Left colon (tissue), 2 donors: ENCODE measurements at regions not wholly inside any gene's neighbourhood (a gene's known extent, or its start where the extent isn't known, plus 50 kb on each side); places are given as distances from the start of the nearest gene placed in this dataset.

ENCODE experiments used
- ATAC-seq: fragments of 200-7000 bp; cut with Tn5 transposase; one replicate; pipeline ENCODE4 v1.9.1; 2020; ENCODE audit warnings: mild to moderate bottlenecking, moderate library complexity
- DNase-seq, 2 donors: peaks; one replicate each; pipeline ENCODE4 v3.0.0-alpha.2; 2020
- intact Hi-C, 2 donors: fragments of 100-400 bp; cut with DNase I in 1 of 2; cut with micrococcal nuclease in 1 of 2; formaldehyde crosslinking; loops; one replicate each; pipeline versions ENCODE4 v1.11.2 to v1.14.0; 2022; cut with DNase I, micrococcal nuclease
- donor health status: DM: no; HTN: no; CAD: no.
- donor health status: DM: yes; HTN: yes; CAD: no.

GRCh38 chr10:107901076-107901475 lies 736.6 kb upstream of the SORCS1 start:
- DNase-seq (no peak), ATAC-seq (no peak)
- intact Hi-C loops, result no loop called here

GRCh38 chr10:107900131-107900530 lies 735.6 kb upstream of the SORCS1 start:
- DNase-seq (no peak), ATAC-seq (no peak)
- intact Hi-C loops, result no loop called here

GRCh38 chr10:107899502-107900062 lies 735.1 kb upstream of the SORCS1 start:
- ATAC-seq (no peak), DNase-seq (no peak)
- intact Hi-C loops, result no loop called here

- ATAC-seq (no peak), DNase-seq (no peak)
- intact Hi-C loops, result no loop called here
Measured at GRCh38 chr10:107899075-107899474, 734.6 kb upstream of the SORCS1 start.

GRCh38 chr10:107898392-107898791 lies 733.9 kb upstream of the SORCS1 start:
- DNase-seq (no peak), ATAC-seq (no peak)
- intact Hi-C loops, result no loop called here

GRCh38 chr10:107894516-107894915 lies 730.0 kb upstream of the SORCS1 start:
- ATAC-seq (no peak), DNase-seq (no peak)
- intact Hi-C loops, result no loop called here

- no peak for ATAC-seq
- intact Hi-C loops, result no loop called here
- no peak for DNase-seq
Measured at GRCh38 chr10:107889105-107889504, 724.6 kb upstream of the SORCS1 start.

- ATAC-seq (no peak), DNase-seq (no peak)
- intact Hi-C loops, result no loop called here
Measured at GRCh38 chr10:107880185-107880584, 715.7 kb upstream of the SORCS1 start.

GRCh38 chr10:107873007-107873406 lies 708.5 kb upstream of the SORCS1 start:
- ATAC-seq, result no peak
- DNase-seq, result no peak
- intact Hi-C loops, result no loop called here

- DNase-seq (no peak), ATAC-seq (no peak)
- intact Hi-C loops, result no loop called here
Measured at GRCh38 chr10:107865691-107866090, 701.2 kb upstream of the SORCS1 start.

GRCh38 chr10:107859065-107859464 lies 694.6 kb upstream of the SORCS1 start:
- ATAC-seq (no peak), DNase-seq (no peak)
- intact Hi-C loops, result no loop called here

- no peak for DNase-seq
- intact Hi-C loops, result no loop called here
- no peak for ATAC-seq
Measured at GRCh38 chr10:107856047-107856315, 691.5 kb upstream of the SORCS1 start.

GRCh38 chr10:107855301-107856046 lies 691.0 kb upstream of the SORCS1 start:
- ATAC-seq, result no peak
- intact Hi-C loops, result no loop called here

GRCh38 chr10:107848726-107849360 lies 684.3 kb upstream of the SORCS1 start:
- no peak for DNase-seq
- intact Hi-C loops, result no loop called here
- ATAC-seq, result no peak

More at GRCh38 chr10:107855301-107856046, 691.0 kb upstream of the SORCS1 start:
- DNase-seq, result no peak

- intact Hi-C loops, result no loop called here
- ATAC-seq (peak; percentile 26), DNase-seq (no peak)
Measured at GRCh38 chr10:107847620-107848019, 683.1 kb upstream of the SORCS1 start.

- intact Hi-C loops, result no loop called here
- no peak for ATAC-seq
- DNase-seq, result no peak
Measured at GRCh38 chr10:107834706-107835105, 670.2 kb upstream of the SORCS1 start.

- DNase-seq (no peak), ATAC-seq (no peak)
- intact Hi-C loops, result no loop called here
Measured at GRCh38 chr10:107831772-107832171, 667.3 kb upstream of the SORCS1 start.

GRCh38 chr10:107829161-107829560 lies 664.7 kb upstream of the SORCS1 start:
- intact Hi-C loops, result no loop called here
- no peak for DNase-seq

GRCh38 chr10:107826171-107826570 lies 661.7 kb upstream of the SORCS1 start:
- ATAC-seq (no peak), DNase-seq (no peak)
- intact Hi-C loops, result no loop called here

More at GRCh38 chr10:107829161-107829560, 664.7 kb upstream of the SORCS1 start:
- no peak for ATAC-seq

GRCh38 chr10:107814865-107815487 lies 650.5 kb upstream of the SORCS1 start:
- ATAC-seq, result peak; percentile 97
- peak; percentile 47 to 76 for DNase-seq
- intact Hi-C loops, result loop anchor here (10.0 kb wide), 2 partner anchors 400 to 410 kb away; no protein-coding TSS in a partner anchor
